Stimulated activated naive CD4-positive, alpha-beta T cell (primary cell): ENCODE measurements at regions not wholly inside any gene's neighbourhood (a gene's known extent, or its start where the extent isn't known, plus 50 kb on each side); places are given as distances from the start of the nearest gene placed in this dataset.

Source experiments
- DNase-seq, 6 experiments: peaks; one replicate each; lab custom pipeline; 2025; lab: John Stamatoyannopoulos, UW

GRCh38 chr7:121489440-121489839 lies 93.3 kb upstream of the FAM3C start:
- no peak for DNase-seq

- no peak for DNase-seq
These were observed 92.1 kb upstream of the FAM3C start for GRCh38 chr7:121488111-121488650.

DNA sequence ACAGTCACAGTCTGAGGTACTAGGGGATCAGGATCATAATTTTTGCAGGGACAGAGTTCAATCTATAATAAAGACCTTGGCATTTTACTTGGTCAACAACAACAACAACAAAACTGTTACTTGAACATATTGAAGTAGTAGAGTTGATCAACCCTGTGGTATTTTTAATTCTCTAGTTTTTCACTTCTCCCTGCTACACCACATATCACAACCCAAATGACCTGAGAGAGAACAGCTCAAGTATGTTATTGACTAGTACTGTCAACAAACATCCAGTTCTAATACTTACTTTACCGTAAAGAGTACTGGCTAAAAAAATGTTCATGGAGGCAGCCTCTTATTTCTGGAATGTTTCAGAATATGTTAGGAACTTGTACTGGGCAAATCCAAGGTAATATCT lies 90.5 kb upstream of the FAM3C start:
- DNase-seq, result no peak

GRCh38 chr7:121485467-121486243 lies 89.5 kb upstream of the FAM3C start:
- DNase-seq, result no peak

GRCh38 chr7:121484089-121484763 lies 88.1 kb upstream of the FAM3C start:
- DNase-seq, result no peak

DNA sequence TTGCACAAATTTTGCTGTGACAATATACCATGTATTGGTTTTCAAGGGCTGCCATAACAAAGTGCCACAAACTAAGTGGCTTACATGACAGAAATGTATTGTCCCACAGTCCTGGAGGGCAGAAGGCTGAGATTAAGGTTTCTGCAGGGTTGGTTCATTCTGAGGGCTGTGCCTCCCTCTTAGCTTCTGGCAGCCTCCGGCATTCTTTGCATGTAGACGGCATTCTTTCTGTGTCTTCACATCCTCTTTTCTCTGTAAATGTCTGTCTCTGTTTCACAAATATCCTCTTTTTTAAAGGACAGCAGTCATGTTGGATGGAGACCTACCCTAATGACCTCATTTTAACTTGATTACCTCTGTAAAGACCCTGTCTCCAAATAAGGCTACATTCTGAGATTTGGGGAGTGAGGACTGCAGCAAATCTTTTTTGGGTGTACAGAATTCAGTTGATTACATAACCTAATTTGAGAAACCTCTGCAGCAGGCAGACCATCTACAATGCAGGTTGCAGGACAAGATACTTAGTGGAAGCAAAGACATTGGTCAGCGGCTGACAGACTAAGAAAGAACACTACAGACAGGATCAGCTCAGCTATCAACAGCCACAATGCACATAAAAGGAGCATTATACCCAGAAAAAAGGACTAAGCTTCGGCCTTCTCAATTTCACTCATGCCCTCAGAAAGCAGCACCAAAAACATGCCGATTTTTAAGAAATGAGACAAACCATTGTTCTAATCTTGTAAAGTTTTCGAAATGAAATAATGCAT lies 84.6 kb upstream of the FAM3C start:
- no peak for DNase-seq

DNA sequence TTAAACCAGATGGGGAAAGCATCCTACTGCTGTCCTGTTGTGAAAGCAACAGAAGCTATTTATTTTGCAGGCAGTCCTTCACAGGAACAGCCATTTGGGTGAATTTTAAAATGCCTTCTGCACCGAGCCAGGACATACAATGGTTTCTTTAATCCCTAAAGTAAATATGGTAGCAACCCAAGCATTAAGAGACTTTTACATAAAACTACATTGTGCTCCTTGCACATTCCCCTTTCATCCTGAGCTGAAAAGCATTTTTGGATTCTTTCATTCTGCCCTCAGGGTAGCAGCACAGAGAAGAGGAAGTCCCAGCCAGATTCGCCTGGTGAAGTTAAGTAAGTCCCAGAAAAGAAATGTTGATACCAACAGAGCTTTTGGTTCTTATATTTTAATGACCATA lies 84.0 kb upstream of the FAM3C start:
- no peak for DNase-seq

- no peak for DNase-seq
These were observed 83.4 kb upstream of the FAM3C start for GRCh38 chr7:121479466-121479865.

DNA sequence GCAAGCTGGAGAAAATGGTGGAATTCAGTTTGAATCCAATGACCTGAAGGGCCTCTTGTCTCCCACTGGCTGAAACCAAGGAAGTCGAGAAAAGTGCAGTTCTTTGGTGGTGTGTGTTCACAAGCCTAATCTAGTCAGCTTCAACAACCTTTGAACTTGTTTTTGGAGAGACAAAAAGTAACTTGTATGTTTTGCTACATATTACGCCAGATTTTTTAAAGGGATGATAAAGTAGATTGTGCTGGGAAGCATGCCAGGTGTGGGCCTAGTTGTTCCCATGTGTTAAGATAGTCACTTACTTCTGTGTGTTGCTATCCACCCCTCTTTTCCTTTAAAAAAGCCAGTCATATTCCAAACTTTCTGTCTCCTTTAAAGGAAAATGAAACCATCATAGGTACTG lies 79.7 kb upstream of the FAM3C start:
- DNase-seq, result no peak

DNA sequence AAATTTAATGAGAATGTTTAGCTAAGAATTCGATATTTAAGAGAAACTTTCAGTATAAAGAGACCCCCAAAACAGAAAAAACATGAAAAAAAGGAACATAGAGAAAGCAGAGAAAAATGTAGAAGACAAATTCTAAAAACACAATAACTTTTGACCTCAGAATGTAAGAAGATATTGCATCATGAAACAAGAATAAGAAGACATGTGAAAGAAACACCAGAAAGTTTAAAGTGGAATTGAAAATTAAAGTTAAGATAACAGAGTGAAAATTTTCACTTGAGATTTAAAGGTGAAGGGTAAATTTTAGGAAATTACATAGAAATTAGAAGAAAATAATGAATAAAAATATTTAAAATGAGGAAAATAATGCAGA lies 78.2 kb upstream of the FAM3C start:
- DNase-seq, result no peak

GRCh38 chr7:121473645-121474300 lies 77.7 kb upstream of the FAM3C start:
- no peak for DNase-seq

GRCh38 chr7:121466455-121466854 lies 70.3 kb upstream of the FAM3C start:
- no peak for DNase-seq

- no peak for DNase-seq
These were observed 63.0 kb upstream of the FAM3C start for GRCh38 chr7:121459148-121459547.

- DNase-seq, result no peak
These were observed 60.8 kb upstream of the FAM3C start for GRCh38 chr7:121456785-121457359.

- DNase-seq, result no peak
These were observed 59.9 kb upstream of the FAM3C start for GRCh38 chr7:121456015-121456414.

DNA sequence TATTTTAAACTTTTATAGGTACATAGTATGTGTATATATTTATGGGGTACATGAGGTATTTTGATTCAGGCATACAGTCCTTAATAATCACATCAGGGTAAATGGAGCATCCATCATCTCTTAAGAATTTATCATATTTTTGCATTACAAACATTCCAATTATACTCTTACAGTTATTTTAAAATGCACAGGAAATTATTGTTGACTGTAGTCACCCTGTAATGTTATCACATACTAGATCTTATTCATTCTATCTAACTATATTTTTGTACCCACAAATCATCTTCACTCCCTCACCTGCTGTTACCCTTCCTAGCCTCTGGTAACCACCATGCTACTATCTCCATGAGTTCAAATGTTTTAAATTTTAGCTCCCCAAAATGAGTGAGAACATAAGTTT lies 56.3 kb upstream of the FAM3C start:
- no peak for DNase-seq

GRCh38 chr7:121451367-121452094 lies 55.4 kb upstream of the FAM3C start:
- no peak for DNase-seq

- DNase-seq, result no peak
These were observed 54.6 kb upstream of the FAM3C start for GRCh38 chr7:121450631-121451198.

DNA sequence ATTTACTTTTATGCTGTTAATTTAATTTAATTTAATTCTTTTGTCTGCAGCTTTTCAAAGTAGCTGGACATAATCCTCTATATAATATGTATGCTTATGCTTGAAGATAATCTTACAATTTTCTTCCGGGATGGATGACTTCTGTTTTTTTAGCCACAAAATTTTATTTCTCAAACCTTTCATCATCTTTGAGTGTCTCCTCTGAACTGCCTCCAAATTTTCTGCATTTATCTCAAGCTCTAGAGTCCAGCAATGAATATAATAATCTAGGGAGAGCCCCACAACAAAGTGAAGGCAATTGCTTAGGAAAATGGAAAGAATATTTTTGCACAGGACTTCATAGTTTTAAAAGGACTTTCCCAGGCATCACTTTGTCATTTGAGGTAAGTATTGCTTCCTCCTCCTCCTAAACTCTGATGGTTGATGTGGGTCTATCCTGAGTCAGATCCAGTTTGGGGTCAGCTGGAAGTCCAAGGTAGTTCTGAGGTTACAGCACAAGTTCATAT lies 53.7 kb upstream of the FAM3C start:
- no peak for DNase-seq

DNA sequence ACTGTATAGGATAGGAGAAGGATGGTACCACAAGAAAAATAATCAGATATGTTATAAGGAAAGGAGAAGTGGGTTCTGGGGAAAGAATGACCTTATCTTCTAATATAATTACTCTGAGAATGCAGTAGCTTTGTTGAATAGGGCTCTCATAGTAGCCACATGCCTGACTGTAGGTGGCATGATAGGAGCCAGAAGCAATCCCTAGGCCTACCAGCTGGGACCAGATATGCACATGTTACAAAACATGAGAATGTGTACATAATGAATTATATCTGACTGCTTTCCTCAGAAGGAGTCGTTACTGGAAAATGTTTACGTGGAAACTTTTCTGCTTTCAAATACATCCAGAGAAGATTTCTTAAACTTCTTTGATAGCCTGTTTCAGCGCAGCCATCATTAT lies 53.2 kb upstream of the FAM3C start:
- DNase-seq, result no peak

GRCh38 chr7:121448429-121448828 lies 52.3 kb upstream of the FAM3C start:
- DNase-seq, result no peak
